OCI-LY7 (cell line): ENCODE measurements at regions not wholly inside any gene's neighbourhood (a gene's known extent, or its start where the extent isn't known, plus 50 kb on each side); places are given as distances from the start of the nearest gene placed in this dataset.

Experiments used
- BruUV-seq: library from RNA; stranded (reverse); fragments of 400-500 nt; replicated peaks from 2 replicates; lab custom pipeline; 2021; lab: Mats Ljungman, UMichigan
- CTCF ChIA-PET: fragments of 300-600 bp; sonication (Branson Sonifier 250); formaldehyde crosslinking; loops from one replicate; lab custom pipeline; 2022; ENCODE audit warnings: antibody characterized with exemption; ENCODE audit not compliant: unreplicated experiment; lab: Charles Lee
- POLR2A ChIA-PET: fragments of 300-600 bp; sonication (Branson Sonifier 250); formaldehyde crosslinking; loops from one replicate; lab custom pipeline; 2022; ENCODE audit warnings: antibody characterized with exemption; lab: Charles Lee
- DNase-seq: peaks from one replicate; pipeline ENCODE4 v3.0.0-alpha.2; 2015; ENCODE audit warnings: low spot score
- H2AFZ ChIP-seq: fragments of 200-600 bp; sonication (generic), shearing (Covaris generic); 2 replicates; pipeline ENCODE4 v1.6.1; 2014; ENCODE audit warnings: mild to moderate bottlenecking, antibody characterized with exemption, low read length, moderate library complexity
- H3K27ac ChIP-seq: fragments of 200-600 bp; sonication (generic); 2 replicates; pipeline ENCODE4 v1.5.1; 2014; ENCODE audit warnings: mixed run types, low read depth, mild to moderate bottlenecking, moderate library complexity, low read length, inconsistent platforms; ENCODE audit not compliant: poor library complexity, severe bottlenecking
- H3K36me3 ChIP-seq: fragments of 200-600 bp; sonication (generic); 2 replicates; pipeline ENCODE4 v1.6.1; 2014; ENCODE audit warnings: mild to moderate bottlenecking, antibody characterized with exemption, low read length, moderate library complexity, mixed read lengths; ENCODE audit not compliant: insufficient read depth
- H3K4me1 ChIP-seq: fragments of 200-600 bp; sonication (generic); 2 replicates; pipeline ENCODE4 v1.5.1; 2014; ENCODE audit warnings: mild to moderate bottlenecking, low read length; ENCODE audit not compliant: insufficient read depth, poor library complexity, severe bottlenecking
- H3K4me2 ChIP-seq: fragments of 200-600 bp; sonication (generic); 2 replicates; pipeline ENCODE4 v1.6.1; 2014; ENCODE audit warnings: mild to moderate bottlenecking, low read length
- H3K4me3 ChIP-seq: fragments of 200-600 bp; sonication (generic); 2 replicates; pipeline ENCODE4 v1.5.1; 2014; ENCODE audit warnings: mild to moderate bottlenecking, low read depth, low read length; ENCODE audit not compliant: poor library complexity, severe bottlenecking
- H3K79me2 ChIP-seq: fragments of 200-600 bp; sonication (generic); 2 replicates; pipeline ENCODE4 v1.6.1; 2016; ENCODE audit warnings: low read depth, mild to moderate bottlenecking, low read length, moderate library complexity, mixed read lengths; ENCODE audit not compliant: insufficient read depth
- H3K9me2 ChIP-seq: fragments of 200-600 bp; sonication (generic); 2 replicates; pipeline ENCODE4 v1.6.1; 2016; ENCODE audit warnings: mild to moderate bottlenecking, low read length, mixed read lengths; ENCODE audit not compliant: insufficient read depth
- H3K9me3 ChIP-seq: fragments of 200-600 bp; sonication (generic); 2 replicates; pipeline ENCODE4 v1.6.1; 2014; ENCODE audit warnings: mild to moderate bottlenecking, mixed run types, low read length, mixed read lengths
- H4K20me1 ChIP-seq: fragments of 200-600 bp; sonication (generic); 2 replicates; pipeline ENCODE4 v1.6.1; 2014; ENCODE audit warnings: mild to moderate bottlenecking, antibody characterized with exemption, low read length, moderate library complexity, mixed read lengths; ENCODE audit not compliant: insufficient read depth
- CTCF ChIP-seq: fragments of 200-600 bp; sonication (generic); conservative IDR thresholded peaks from 2 replicates; pipeline ENCODE4 v1.5.1; 2014; ENCODE audit warnings: mild to moderate bottlenecking, antibody characterized with exemption, low read length, moderate library complexity, mixed read lengths
- EZH2phosphoT487 ChIP-seq: fragments of 200-600 bp; sonication (generic); IDR thresholded peaks from 2 replicates; pipeline ENCODE4 v1.6.1; 2018; ENCODE audit warnings: low read depth, borderline replicate concordance, mild to moderate bottlenecking, mixed run types, antibody characterized with exemption, low read length, moderate library complexity, mixed read lengths
- intact Hi-C: fragments of 100-400 bp; cut with micrococcal nuclease; formaldehyde crosslinking; loops from one replicate; pipeline ENCODE4 v1.10.0; 2022; ENCODE audit not compliant: unreplicated experiment

DNA sequence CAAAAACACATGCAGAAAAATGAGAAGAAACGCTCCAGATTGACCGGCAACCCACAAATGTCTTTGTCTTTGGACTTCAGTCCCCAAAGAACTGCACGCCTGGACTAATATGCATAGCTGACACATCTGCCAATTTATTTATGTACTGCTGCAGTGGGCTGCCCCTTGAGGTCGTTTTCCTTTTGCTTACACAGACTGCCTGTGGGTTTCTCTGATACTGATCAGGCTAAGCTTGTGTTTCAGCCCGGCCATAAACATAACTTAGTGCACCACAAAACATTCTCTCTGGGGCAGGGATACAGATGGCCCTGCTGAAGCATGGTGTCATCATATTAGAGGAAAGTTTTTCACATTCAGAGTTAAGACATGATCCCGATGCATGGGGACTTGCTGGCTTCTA is 75.4 kb downstream of the NUDT12 start:
- BruUV-seq = no TSS peak
- H4K20me1 ChIP-seq = no peaks in the 10 kb centered on the region
- CTCF ChIA-PET = no interaction called here

GRCh38 chr5:103486739-103487138 is 75.8 kb downstream of the NUDT12 start:
- ChIA-PET POLR2A (interaction anchor here (0.6 kb wide), 1 partner anchor 26 kb away, joined by 3 read pairs; no protein-coding TSS in a partner anchor), CTCF (no interaction called here)
- no peak overlapping the region for H3K27ac ChIP-seq
- H3K4me1 ChIP-seq = no peaks in the 10 kb centered on the region
- H3K9me3 ChIP-seq = no peaks in the 10 kb centered on the region
- no peaks in the 10 kb centered on the region for H3K36me3 ChIP-seq
- no peak overlapping the region for H3K4me3 ChIP-seq
- H4K20me1 ChIP-seq = no peaks in the 10 kb centered on the region
- H2AFZ ChIP-seq = no peak overlapping the region
- H3K79me2 ChIP-seq = no peaks in the 10 kb centered on the region
- BruUV-seq = no TSS peak
- intact Hi-C loops = no loop called here
- no peaks in the 10 kb centered on the region for H3K9me2 ChIP-seq
- H3K4me2 ChIP-seq = no peak overlapping the region
- DNase-seq = no peak
- TF ChIP-seq EZH2phosphoT487 (no peak), CTCF (no peak)

More for the DNA sequence above, 75.4 kb downstream of the NUDT12 start:
- Histone ChIP-seq H3K9me3 (no peaks in the 10 kb centered on the region), H2AFZ (no peak overlapping the region), H3K36me3 (no peaks in the 10 kb centered on the region), H3K27ac (no peak overlapping the region), H3K9me2 (no peaks in the 10 kb centered on the region), H3K4me3 (no peak overlapping the region), H3K4me1 (no peaks in the 10 kb centered on the region), H3K79me2 (no peaks in the 10 kb centered on the region), H3K4me2 (no peak overlapping the region)
- POLR2A ChIA-PET = no interaction called here
- TF ChIP-seq EZH2phosphoT487 (no peak), CTCF (no peak)
- no peak for DNase-seq
- intact Hi-C loops = no loop called here

GRCh38 chr5:103480246-103480645 is 82.3 kb downstream of the NUDT12 start:
- no peak overlapping the region for H3K4me2 ChIP-seq
- no TSS peak for BruUV-seq
- no peaks in the 10 kb centered on the region for H4K20me1 ChIP-seq
- H3K36me3 ChIP-seq = no peaks in the 10 kb centered on the region
- ChIA-PET CTCF (no interaction called here), POLR2A (no interaction called here)
- no peak overlapping the region for H2AFZ ChIP-seq
- no peaks in the 10 kb centered on the region for H3K4me1 ChIP-seq
- DNase-seq = no peak
- TF ChIP-seq EZH2phosphoT487 (no peak), CTCF (no peak)
- no peaks in the 10 kb centered on the region for H3K9me3 ChIP-seq
- H3K79me2 ChIP-seq = no peaks in the 10 kb centered on the region
- intact Hi-C loops = no loop called here
- H3K4me3 ChIP-seq = no peak overlapping the region
- H3K9me2 ChIP-seq = no peaks in the 10 kb centered on the region
- no peak overlapping the region for H3K27ac ChIP-seq
